Hippocampal formation (tissue), 2 donors: ENCODE measurements at regions not wholly inside any gene's neighbourhood (a gene's known extent, or its start where the extent isn't known, plus 50 kb on each side); places are given as distances from the start of the nearest gene placed in this dataset.

Source experiments
- DNase-seq, 2 donors: peaks; one replicate each; lab custom pipeline; 2025; lab: John Stamatoyannopoulos, UW

DNA sequence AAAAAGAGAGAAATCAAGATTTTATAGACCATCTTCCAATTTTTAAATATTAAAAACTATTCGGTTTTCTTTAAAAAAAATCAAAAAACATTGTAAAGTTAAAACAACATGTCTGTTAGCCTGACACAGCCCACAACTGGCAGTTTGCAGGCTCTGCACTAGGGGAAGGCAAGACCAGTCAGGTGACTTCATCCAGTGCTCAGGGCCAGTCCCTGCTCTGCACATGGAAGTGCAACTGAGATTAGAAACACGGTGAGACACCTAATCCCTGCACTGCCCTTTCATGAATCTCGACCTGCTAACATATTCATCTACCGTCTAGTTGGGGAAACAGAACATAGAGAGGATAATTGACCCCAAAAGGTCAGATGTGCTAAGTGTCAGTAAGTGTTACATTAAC is 135.2 kb downstream of the BARD1 start:
- DNase-seq = no peak

- DNase-seq = no peak
Measured at GRCh38 chr2:214671319-214671885, 138.1 kb downstream of the BARD1 start.

DNA sequence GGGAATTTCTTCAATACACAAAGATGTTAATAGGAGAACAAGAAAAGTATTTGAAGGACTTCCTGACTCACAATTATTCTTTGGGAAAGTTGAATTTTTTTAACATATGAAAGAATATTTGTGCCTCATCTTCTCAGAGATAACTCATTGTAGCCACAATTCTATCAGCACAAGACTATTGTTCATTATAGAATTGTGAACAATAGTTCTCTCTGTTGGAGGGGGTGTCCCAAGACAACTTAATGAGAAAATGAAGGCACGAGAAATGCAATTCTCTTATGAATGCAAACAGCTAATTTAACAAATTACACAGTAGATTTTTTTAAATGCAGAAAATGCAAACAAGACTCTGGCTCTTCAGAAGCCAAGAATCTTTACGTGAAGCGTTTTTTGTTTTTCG is 157.0 kb downstream of the BARD1 start:
- DNase-seq = peak in 1 of 2 donors; percentile 1

DNA sequence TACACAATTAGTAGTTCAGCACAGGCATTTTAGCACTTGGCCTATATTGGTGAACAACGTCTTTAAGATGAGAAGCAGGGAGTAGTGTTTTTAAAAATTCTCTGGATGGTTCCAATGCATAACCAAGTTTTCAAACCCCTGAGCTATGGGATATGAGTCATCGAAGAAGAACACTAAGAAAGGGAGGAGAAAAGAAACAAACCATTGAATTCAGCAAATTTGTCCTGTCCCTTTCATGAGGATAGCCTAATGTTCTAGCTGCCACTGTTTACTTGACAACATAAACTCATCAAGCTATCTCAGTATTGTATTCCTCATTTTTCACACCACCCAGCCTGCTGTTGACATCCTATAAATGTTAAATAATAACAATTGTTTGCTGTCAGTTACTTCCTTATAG is 158.0 kb downstream of the BARD1 start:
- no peak for DNase-seq

DNA sequence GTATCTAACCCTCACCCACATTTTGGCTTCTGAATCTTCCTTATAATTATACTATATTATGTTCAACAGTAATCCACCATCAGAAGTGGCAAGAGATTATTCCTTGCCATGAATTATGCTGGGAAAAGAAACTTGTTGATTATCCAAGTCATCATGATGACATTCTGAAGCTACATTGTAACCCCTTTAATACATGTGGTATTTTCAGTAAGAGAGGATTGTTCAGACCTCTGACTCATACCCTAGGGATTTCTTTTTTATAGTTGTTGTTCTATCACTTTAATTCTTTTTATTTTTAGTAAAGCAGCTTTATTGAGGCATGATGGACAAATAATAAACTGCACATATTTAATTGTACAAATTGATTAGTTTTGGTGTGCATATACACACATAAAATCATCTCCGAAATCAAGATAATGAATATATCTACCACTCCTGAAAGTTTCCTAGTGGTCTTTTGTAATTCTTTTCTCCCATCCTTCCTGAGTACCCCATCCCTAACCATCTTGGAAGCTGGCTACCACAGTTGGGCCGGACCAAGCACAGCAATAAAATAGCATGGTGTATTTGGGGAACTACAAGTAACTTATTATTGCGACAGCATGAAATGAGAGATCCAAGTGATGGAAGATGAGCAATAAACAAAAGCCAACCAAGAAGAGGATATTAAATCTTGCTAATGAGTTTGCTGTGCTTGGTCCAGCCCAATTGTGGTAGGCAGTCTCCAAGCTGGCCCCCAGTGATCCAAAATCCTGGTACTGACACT is 159.9 kb downstream of the BARD1 start:
- DNase-seq = no peak

DNA sequence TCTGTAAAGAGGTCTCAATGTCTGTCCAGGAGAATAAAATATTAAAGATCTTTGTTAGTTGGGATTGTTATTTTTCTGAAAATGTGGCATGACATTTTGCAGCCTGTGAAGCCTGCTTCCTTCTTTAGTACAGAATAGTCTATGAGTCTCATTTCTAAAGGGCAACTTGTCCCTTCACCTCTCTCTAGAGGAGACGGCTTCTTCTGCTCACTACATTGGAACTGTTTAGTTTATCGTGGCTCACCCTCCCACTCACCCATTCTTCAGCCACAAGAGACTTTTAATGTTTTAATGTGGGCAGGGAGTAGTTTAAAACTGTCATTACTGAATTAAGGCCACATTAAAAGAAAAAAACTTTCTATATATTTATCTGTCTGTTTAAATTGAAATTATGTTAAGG is 161.0 kb downstream of the BARD1 start:
- no peak for DNase-seq

DNA sequence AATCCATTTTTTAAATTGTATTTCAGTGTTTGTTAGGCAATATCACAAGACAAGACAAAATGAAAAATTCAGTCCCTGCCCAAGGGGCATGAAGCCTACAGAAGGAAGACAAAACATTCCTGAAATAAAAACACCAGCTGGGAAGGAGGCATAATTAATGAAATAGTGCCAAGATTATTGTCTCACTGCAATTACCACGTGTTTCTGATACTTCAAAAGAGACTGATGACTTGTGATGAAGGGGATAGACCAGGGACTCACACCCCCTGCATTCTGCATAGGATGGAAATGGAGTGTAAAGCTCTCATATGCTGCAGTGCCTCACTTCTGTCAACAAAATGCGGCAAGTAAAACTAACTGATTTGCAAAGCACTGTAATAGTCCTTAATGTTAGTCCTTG is 178.1 kb downstream of the BARD1 start:
- no peak for DNase-seq

DNA sequence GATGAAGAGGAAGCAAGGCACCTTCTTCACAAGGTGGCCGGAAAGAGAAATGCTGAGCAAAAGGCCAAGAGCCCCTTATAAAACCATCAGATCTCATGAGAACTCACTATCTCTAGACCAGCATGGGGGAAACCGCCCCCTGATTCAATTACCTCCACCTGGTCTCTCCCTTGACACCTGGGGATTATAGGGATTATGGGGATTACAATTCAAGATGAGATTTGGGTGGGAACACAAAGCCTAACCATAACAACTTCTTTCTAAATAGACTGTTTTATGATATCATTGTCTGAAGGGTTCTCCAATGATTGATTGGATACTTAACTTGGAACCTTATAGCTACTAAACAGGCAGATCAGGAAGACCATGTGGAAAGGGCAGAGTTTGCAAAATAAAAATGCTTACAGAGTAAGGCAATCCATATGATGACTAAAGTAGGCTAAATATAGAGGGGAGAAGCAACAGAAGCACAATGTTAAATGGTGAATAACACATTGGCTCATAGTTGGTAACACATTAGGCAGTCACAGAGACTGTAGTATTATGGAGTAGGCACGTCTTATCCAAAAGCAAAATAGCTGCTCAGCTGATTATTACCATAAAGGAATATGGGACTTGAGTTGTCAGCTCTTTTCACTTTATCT is 179.0 kb downstream of the BARD1 start:
- DNase-seq = no peak

- no peak for DNase-seq
Measured at GRCh38 chr2:214629875-214630274, 179.6 kb downstream of the BARD1 start.
